ENCODE measurements at regions not wholly inside any gene's neighbourhood (a gene's known extent, or its start where the extent isn't known, plus 50 kb on each side); places are given as distances from the start of the nearest gene placed in this dataset.

- no peak overlapping the region for H3K27ac ChIP-seq
- no peak for TF ChIP-seq CTCF (conservative IDR thresholded peaks at IDR 0.05)
- no peak for TF ChIP-seq ZFX (IDR thresholded peaks at IDR 0.05)
These were observed 193.1 kb upstream of the GATB start for GRCh38 chr4:151953795-151954372.

GRCh38 chr4:151953312-151953711 lies 192.5 kb upstream of the GATB start:
- TF ChIP-seq CTCF (conservative IDR thresholded peaks at IDR 0.05) (no peak), ZFX (IDR thresholded peaks at IDR 0.05) (no peak)
- no peak overlapping the region for H3K27ac ChIP-seq

- H3K27ac ChIP-seq, result no peak overlapping the region
- TF ChIP-seq ZFX (IDR thresholded peaks at IDR 0.05) (no peak), CTCF (conservative IDR thresholded peaks at IDR 0.05) (no peak)
These were observed 192.0 kb upstream of the GATB start for GRCh38 chr4:151952711-151953254.

GRCh38 chr4:151952137-151952536 lies 191.3 kb upstream of the GATB start:
- TF ChIP-seq ZFX (IDR thresholded peaks at IDR 0.05) (no peak), CTCF (conservative IDR thresholded peaks at IDR 0.05) (no peak)
- no peak overlapping the region for H3K27ac ChIP-seq

GRCh38 chr4:151951671-151952050 lies 190.9 kb upstream of the GATB start:
- no peak overlapping the region for H3K27ac ChIP-seq
- no peak for TF ChIP-seq CTCF (conservative IDR thresholded peaks at IDR 0.05)
- no peak for TF ChIP-seq ZFX (IDR thresholded peaks at IDR 0.05)

GRCh38 chr4:151950993-151951670 lies 190.3 kb upstream of the GATB start:
- no peak overlapping the region for H3K27ac ChIP-seq
- TF ChIP-seq ZFX (IDR thresholded peaks at IDR 0.05) (no peak), CTCF (conservative IDR thresholded peaks at IDR 0.05) (no peak)

GRCh38 chr4:151948351-151949016 lies 187.7 kb upstream of the GATB start:
- no peak for TF ChIP-seq CTCF (conservative IDR thresholded peaks at IDR 0.05)
- TF ChIP-seq ZFX (IDR thresholded peaks at IDR 0.05), result no peak
- no peak overlapping the region for H3K27ac ChIP-seq
